HG03342 (cell line): ENCODE measurements at regions not wholly inside any gene's neighbourhood (a gene's known extent, or its start where the extent isn't known, plus 50 kb on each side); places are given as distances from the start of the nearest gene placed in this dataset.
A peak's percentile ranks its signal among the peaks of the same experiment; 100 is the strongest.

ENCODE experiments used
- ATAC-seq: cut with Tn5 transposase; IDR thresholded peaks from one replicate; pipeline ENCODE4 v1.9.1; 2021; ENCODE audit warnings: mild to moderate bottlenecking, moderate library complexity; ENCODE audit not compliant: unreplicated experiment

- no peak for ATAC-seq
Observed at GRCh38 chr13:106660746-106661625, 93.0 kb upstream of the ARGLU1 start.

- no peak for ATAC-seq
Observed at GRCh38 chr13:106657104-106657503, 89.2 kb upstream of the ARGLU1 start.

- ATAC-seq = no peak
Observed at GRCh38 chr13:106656186-106656585, 88.2 kb upstream of the ARGLU1 start.

GRCh38 chr13:106651442-106651841, 83.5 kb upstream of the ARGLU1 start:
- no peak for ATAC-seq

GRCh38 chr13:106650690-106651205, 82.8 kb upstream of the ARGLU1 start:
- no peak for ATAC-seq

- no peak for ATAC-seq
Observed at GRCh38 chr13:106649495-106649894, 81.6 kb upstream of the ARGLU1 start.

GRCh38 chr13:106640515-106640914, 72.6 kb upstream of the ARGLU1 start:
- ATAC-seq = no peak

- ATAC-seq = no peak
Observed at GRCh38 chr13:106637519-106637918, 69.6 kb upstream of the ARGLU1 start.

- ATAC-seq = no peak
Observed at GRCh38 chr13:106636492-106636891, 68.6 kb upstream of the ARGLU1 start.

GRCh38 chr13:106635616-106636015, 67.7 kb upstream of the ARGLU1 start:
- ATAC-seq = no peak

GRCh38 chr13:106633321-106633720, 65.4 kb upstream of the ARGLU1 start:
- no peak for ATAC-seq

- no peak for ATAC-seq
Observed at GRCh38 chr13:106630650-106631049, 62.7 kb upstream of the ARGLU1 start.

GRCh38 chr13:106630162-106630561, 62.2 kb upstream of the ARGLU1 start:
- no peak for ATAC-seq

- no peak for ATAC-seq
Observed at GRCh38 chr13:106628936-106629659, 61.2 kb upstream of the ARGLU1 start.

GRCh38 chr13:106626473-106626872, 58.5 kb upstream of the ARGLU1 start:
- ATAC-seq = no peak

- no peak for ATAC-seq
Observed at GRCh38 chr13:106625578-106625977, 57.6 kb upstream of the ARGLU1 start.

GRCh38 chr13:106623799-106624460, 56.0 kb upstream of the ARGLU1 start:
- ATAC-seq = no peak

GRCh38 chr13:106621833-106622232, 53.9 kb upstream of the ARGLU1 start:
- ATAC-seq = no peak

GRCh38 chr13:106619688-106620555, 52.0 kb upstream of the ARGLU1 start:
- peak; percentile 99 for ATAC-seq
